SU-DHL-6 (cell line): ENCODE measurements at regions not wholly inside any gene's neighbourhood (a gene's known extent, or its start where the extent isn't known, plus 50 kb on each side); places are given as distances from the start of the nearest gene placed in this dataset.

Experiments
- CTCF ChIP-seq: fragments of 200-600 bp; sonication (generic); IDR thresholded peaks from one replicate; pipeline ENCODE4 v1.5.1; 2017; ENCODE audit warnings: antibody characterized with exemption, mild to moderate bottlenecking, low read length, moderate library complexity; ENCODE audit not compliant: insufficient read depth, poor library complexity, severe bottlenecking
- EZH2phosphoT487 ChIP-seq: fragments of 200-600 bp; sonication (generic), shearing (Covaris generic); conservative IDR thresholded peaks from 2 replicates; pipeline ENCODE4 v1.6.1; 2018; ENCODE audit warnings: mild to moderate bottlenecking, antibody characterized with exemption, low read length, moderate library complexity, mixed read lengths

DNA sequence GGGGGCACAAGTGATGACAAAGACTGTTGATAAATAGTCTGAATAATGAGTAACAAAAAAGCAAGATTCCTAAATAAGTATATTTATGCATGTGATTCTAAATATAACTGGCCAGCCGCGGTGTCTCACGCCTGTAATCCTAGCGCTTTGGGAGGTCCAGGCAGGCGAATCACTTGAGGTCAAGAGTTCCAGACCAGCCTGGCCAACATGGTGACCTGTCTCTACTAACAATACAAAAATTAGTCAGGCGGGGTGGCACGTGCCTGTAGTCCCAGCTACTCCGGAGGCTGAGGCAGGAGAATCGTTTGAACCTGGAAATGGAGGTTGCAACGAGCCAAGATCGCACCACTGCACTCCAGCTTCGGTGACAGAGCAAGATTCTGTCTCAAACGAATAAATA, 161.5 kb downstream of the TOMM20 start:
- no peak for TF ChIP-seq CTCF
- no peak for TF ChIP-seq EZH2phosphoT487
